ENCODE measurements at regions not wholly inside any gene's neighbourhood (a gene's known extent, or its start where the extent isn't known, plus 50 kb on each side); places are given as distances from the start of the nearest gene placed in this dataset.

DNA sequence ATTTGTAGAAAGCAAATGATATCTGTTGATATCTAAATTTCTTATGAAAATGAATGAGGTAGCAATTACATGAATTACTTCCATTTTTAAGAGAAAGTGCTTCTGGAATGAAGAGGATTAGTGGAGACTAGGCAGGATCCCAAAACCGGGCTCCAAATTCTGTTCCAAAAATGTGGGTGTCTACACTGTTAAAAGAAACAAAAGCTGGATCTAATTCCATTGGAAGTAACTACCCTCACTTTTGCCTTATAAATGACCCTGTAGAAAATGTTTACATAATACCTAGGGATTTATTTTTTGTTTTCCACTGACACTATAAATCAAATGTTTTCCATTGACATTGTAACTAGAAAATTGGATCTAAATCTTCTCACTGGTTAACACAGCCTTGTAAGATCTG lies 454.9 kb upstream of the JARID2 start:
- H3K4me3 Mint-ChIP-seq: no peak overlapping the region
- no peak overlapping the region for H3K27ac Mint-ChIP-seq
- H3K4me1 Mint-ChIP-seq: peaks cover 0 to 3% (median 3%) of the 10 kb centered on the region in 4 donors
- peaks cover 3 to 5% of the 10 kb centered on the region in 2 donors for H3K27me3 Mint-ChIP-seq
- POLR2A ChIA-PET (ENCODE audit: partially characterized antibody): no interaction called here
- Histone ChIP-seq H3K4me3 (ENCODE audit: low read length in 2 of 2) (no peak overlapping the region), H3K36me3 (ENCODE audit: insufficient read depth, low read length) (no peaks in the 10 kb centered on the region), H3K9me3 (ENCODE audit: control insufficient read depth in 1 of 2, low read length in 2 of 2) (no peaks in the 10 kb centered on the region), H3K4me1 (ENCODE audit: insufficient read depth, low read length) (no peaks in the 10 kb centered on the region), H3K27me3 (ENCODE audit: insufficient read depth, low read length) (no peaks in the 10 kb centered on the region), H3K27ac (ENCODE audit: low read depth, low read length) (no peak overlapping the region)
- intact Hi-C loops (cut with micrococcal nuclease): no loop called here
- H3K9me3 Mint-ChIP-seq: peaks cover 0 to 1% (median 0%) of the 10 kb centered on the region in 8 donors
- no peaks in the 10 kb centered on the region for H3K36me3 Mint-ChIP-seq
- CTCF ChIA-PET (ENCODE audit: partially characterized antibody): no interaction called here
- no peak for DNase-seq

GRCh38 chr6:14791526-14791925 lies 454.3 kb upstream of the JARID2 start:
- no peak overlapping the region for H3K4me3 ChIP-seq (ENCODE audit: low read length in 2 of 2)
- no peak for DNase-seq
- no peaks in the 10 kb centered on the region for H3K9me3 ChIP-seq (ENCODE audit: control insufficient read depth in 1 of 2, low read length in 2 of 2)
- H3K27ac Mint-ChIP-seq: no peak overlapping the region
- intact Hi-C loops (cut with micrococcal nuclease): no loop called here
- peaks cover 0 to 3% (median 3%) of the 10 kb centered on the region in 4 donors for H3K4me1 Mint-ChIP-seq
- ChIA-PET POLR2A (ENCODE audit: partially characterized antibody) (no interaction called here), CTCF (ENCODE audit: partially characterized antibody) (no interaction called here)
- H3K4me1 ChIP-seq (ENCODE audit: insufficient read depth, low read length): no peaks in the 10 kb centered on the region
- peaks cover 0 to 1% (median 0%) of the 10 kb centered on the region in 8 donors for H3K9me3 Mint-ChIP-seq
- H3K36me3 ChIP-seq (ENCODE audit: insufficient read depth, low read length): no peaks in the 10 kb centered on the region
- peaks cover 3 to 5% of the 10 kb centered on the region in 2 donors for H3K27me3 Mint-ChIP-seq
- H3K36me3 Mint-ChIP-seq: no peaks in the 10 kb centered on the region
- no peak overlapping the region for H3K4me3 Mint-ChIP-seq
- no peaks in the 10 kb centered on the region for H3K27me3 ChIP-seq (ENCODE audit: insufficient read depth, low read length)
- no peak overlapping the region for H3K27ac ChIP-seq (ENCODE audit: low read depth, low read length)

DNA sequence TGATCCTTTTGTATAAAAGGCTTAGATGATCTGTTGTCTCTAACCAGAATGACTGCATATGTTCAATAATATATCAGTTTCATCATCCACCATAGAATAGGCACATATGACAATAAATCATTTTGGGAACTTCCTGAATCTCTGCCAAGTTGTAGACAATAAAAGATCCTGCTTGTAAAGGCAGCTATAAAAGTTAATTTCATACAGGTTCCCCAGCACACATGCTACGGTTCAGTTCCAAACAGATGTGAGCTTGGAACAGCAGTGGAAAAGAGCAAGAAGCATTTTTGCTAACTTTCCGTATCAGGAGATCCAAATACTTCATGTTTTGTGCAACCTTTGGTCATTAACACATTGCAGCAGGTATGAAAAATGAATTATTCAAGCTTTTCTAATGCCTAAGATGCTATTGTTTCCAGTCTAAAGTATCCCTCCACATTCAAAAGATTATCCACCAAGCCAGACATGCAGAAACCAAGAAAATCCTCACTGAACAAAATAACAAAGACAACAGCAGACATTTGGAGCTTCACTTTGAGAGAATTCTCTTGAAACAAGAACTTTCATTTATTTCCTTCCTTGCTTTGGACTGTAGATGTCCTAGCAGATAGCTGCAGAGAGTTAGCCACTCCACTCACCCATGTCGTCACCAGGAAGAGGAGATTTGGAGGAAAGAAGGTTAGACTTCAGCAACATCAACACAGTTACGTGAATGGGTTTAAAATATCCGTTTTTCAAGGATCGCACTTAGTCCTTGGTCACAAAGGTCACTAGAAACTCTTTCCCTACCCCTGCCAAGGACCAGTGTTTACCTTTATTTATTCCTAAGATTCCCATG lies 453.5 kb upstream of the JARID2 start:
- Histone ChIP-seq H3K4me1 (ENCODE audit: insufficient read depth, low read length) (no peaks in the 10 kb centered on the region), H3K27ac (ENCODE audit: low read depth, low read length) (no peak overlapping the region), H3K9me3 (ENCODE audit: control insufficient read depth in 1 of 2, low read length in 2 of 2) (no peaks in the 10 kb centered on the region), H3K27me3 (ENCODE audit: insufficient read depth, low read length) (no peaks in the 10 kb centered on the region), H3K36me3 (ENCODE audit: insufficient read depth, low read length) (no peaks in the 10 kb centered on the region), H3K4me3 (ENCODE audit: low read length in 2 of 2) (no peak overlapping the region)
- POLR2A ChIA-PET (ENCODE audit: partially characterized antibody): no interaction called here
- H3K4me3 Mint-ChIP-seq: no peak overlapping the region
- CTCF ChIA-PET (ENCODE audit: partially characterized antibody): no interaction called here
- intact Hi-C loops (cut with micrococcal nuclease): no loop called here
- no peak overlapping the region for H3K27ac Mint-ChIP-seq
- peaks cover 3 to 5% of the 10 kb centered on the region in 2 donors for H3K27me3 Mint-ChIP-seq
- H3K36me3 Mint-ChIP-seq: no peaks in the 10 kb centered on the region
- peaks cover 0 to 2% (median 0%) of the 10 kb centered on the region in 4 donors for H3K4me1 Mint-ChIP-seq
- no peak for DNase-seq
- peaks cover 0 to 1% (median 0%) of the 10 kb centered on the region in 8 donors for H3K9me3 Mint-ChIP-seq

DNA sequence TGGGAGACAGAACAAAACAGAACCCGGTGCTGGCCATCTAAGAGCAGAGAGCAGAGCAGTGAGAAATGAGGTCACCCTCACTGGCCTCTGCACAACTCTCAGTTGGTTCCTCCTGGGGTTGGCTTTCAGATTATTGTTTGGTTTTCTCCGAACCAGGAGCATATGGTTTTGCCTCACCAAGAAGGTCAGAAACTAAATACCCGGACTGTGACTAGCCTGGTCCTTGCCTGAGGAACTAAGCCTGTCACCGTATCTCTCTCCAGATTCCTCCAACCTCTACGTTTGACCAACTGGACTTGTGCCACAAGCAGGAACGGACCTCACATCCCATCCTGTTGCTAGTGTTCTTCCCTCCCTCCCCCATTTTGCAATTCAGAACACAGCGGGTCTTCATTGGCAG lies 450.4 kb upstream of the JARID2 start:
- intact Hi-C loops (cut with micrococcal nuclease): no loop called here
- Histone ChIP-seq H3K27me3 (ENCODE audit: insufficient read depth, low read length) (no peaks in the 10 kb centered on the region), H3K4me1 (ENCODE audit: insufficient read depth, low read length) (no peaks in the 10 kb centered on the region), H3K36me3 (ENCODE audit: insufficient read depth, low read length) (no peaks in the 10 kb centered on the region), H3K27ac (ENCODE audit: low read depth, low read length) (no peak overlapping the region), H3K4me3 (ENCODE audit: low read length in 2 of 2) (no peak overlapping the region), H3K9me3 (ENCODE audit: control insufficient read depth in 1 of 2, low read length in 2 of 2) (no peaks in the 10 kb centered on the region)
- Mint-ChIP-seq H3K27ac (no peak overlapping the region), H3K4me1 (peaks cover 0 to 4% (median 2%) of the 10 kb centered on the region in 4 donors), H3K27me3 (peaks cover 4 to 5% of the 10 kb centered on the region in 2 donors), H3K9me3 (peaks cover 0 to 2% (median 0%) of the 10 kb centered on the region in 8 donors), H3K4me3 (no peak overlapping the region), H3K36me3 (no peaks in the 10 kb centered on the region)
- no peak for DNase-seq
- CTCF ChIA-PET (ENCODE audit: partially characterized antibody): no interaction called here
- POLR2A ChIA-PET (ENCODE audit: partially characterized antibody): no interaction called here

DNA sequence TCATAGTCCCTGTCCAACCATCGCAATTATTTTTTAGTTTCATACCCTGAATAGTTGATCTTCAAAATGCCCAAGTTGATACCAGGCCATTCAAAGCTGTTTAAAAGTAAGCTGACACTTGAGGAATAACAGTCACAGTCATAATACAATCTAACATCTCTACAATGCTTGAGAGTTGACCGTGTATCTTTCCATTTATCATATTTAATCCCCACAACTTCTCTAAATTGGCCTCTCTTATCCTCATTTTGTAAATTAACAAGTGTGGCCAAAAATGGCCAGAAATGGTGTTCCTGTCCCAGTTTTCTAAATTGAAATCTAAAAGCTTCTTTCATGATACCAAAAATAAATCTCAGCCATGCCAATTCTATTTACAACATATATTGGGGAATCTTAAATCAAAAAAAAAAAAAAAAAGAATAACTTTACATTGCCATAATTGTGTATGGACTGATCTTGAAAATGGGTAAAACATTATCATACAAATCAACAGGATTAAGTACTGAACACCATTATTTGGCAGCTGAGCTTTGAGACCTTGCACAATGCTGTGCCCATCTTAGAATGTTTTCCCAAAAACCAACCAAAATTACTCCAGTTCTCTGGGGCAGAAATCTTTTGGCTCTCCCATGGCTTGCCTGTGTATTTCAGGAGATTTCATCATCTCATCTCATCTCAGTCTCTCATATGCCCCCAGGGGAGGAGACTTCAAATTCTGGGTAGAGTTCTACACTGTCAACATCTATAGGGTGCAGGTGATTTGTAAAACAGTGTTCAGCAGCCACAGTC lies 448.7 kb upstream of the JARID2 start:
- Histone ChIP-seq H3K27me3 (ENCODE audit: insufficient read depth, low read length) (no peaks in the 10 kb centered on the region), H3K9me3 (ENCODE audit: control insufficient read depth in 1 of 2, low read length in 2 of 2) (no peaks in the 10 kb centered on the region), H3K27ac (ENCODE audit: low read depth, low read length) (no peak overlapping the region), H3K36me3 (ENCODE audit: insufficient read depth, low read length) (no peaks in the 10 kb centered on the region), H3K4me1 (ENCODE audit: insufficient read depth, low read length) (no peaks in the 10 kb centered on the region), H3K4me3 (ENCODE audit: low read length in 2 of 2) (no peak overlapping the region)
- DNase-seq: no peak
- POLR2A ChIA-PET (ENCODE audit: partially characterized antibody): interaction anchor here (0.5 kb wide), 1 partner anchor 1819 kb away, joined by 3 read pairs; no protein-coding TSS in a partner anchor
- Mint-ChIP-seq H3K27me3 (peaks cover 1 to 5% of the 10 kb centered on the region in 2 donors), H3K9me3 (peaks cover 0 to 2% (median 0%) of the 10 kb centered on the region in 8 donors), H3K27ac (no peak overlapping the region), H3K4me3 (no peak overlapping the region), H3K4me1 (peaks cover 0 to 4% (median 2%) of the 10 kb centered on the region in 4 donors), H3K36me3 (no peaks in the 10 kb centered on the region)
- intact Hi-C loops (cut with micrococcal nuclease): no loop called here
- CTCF ChIA-PET (ENCODE audit: partially characterized antibody): interaction anchor here (0.7 kb wide), 1 partner anchor 732 kb away, joined by 3 read pairs; no protein-coding TSS in a partner anchor

- peaks cover 1 to 5% of the 10 kb centered on the region in 2 donors for H3K27me3 Mint-ChIP-seq
- POLR2A ChIA-PET (ENCODE audit: partially characterized antibody): interaction anchor here (0.5 kb wide), 1 partner anchor 1818 kb away, joined by 3 read pairs; no protein-coding TSS in a partner anchor
- no peaks in the 10 kb centered on the region for H3K4me1 ChIP-seq (ENCODE audit: insufficient read depth, low read length)
Measured at GRCh38 chr6:14797875-14798593, 447.8 kb upstream of the JARID2 start.

DNA sequence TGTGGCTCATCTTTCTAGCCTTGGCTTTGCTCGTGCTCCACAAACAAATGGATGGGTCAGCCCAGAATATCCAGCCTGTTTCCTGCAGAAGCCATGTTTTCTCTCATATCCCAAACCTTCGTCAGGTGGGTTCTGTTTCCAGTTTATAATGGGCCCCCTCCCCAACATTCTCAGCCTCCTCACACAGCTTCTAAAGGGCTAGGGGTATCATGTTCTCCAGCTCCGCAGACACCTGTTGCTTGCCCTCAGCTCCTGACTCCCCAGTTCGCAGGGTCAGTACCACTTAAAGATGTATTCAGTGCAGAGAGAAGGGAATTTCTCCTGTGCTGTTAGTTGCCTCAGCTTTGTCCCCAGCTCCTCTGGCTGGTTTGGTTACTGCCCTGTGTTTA lies 447.3 kb upstream of the JARID2 start:
- CTCF ChIA-PET (ENCODE audit: partially characterized antibody): no interaction called here
- Mint-ChIP-seq H3K36me3 (no peaks in the 10 kb centered on the region), H3K27ac (no peak overlapping the region)

More at GRCh38 chr6:14797875-14798593, 447.8 kb upstream of the JARID2 start:
- CTCF ChIA-PET (ENCODE audit: partially characterized antibody): no interaction called here
- intact Hi-C loops (cut with micrococcal nuclease): no loop called here
- no peak for DNase-seq
- peak overlapping the region in 1 of 7 donors; percentile 63 for H3K27ac Mint-ChIP-seq
- H3K9me3 Mint-ChIP-seq: peaks cover 0 to 2% (median 0%) of the 10 kb centered on the region in 8 donors
- H3K4me3 Mint-ChIP-seq: no peak overlapping the region
- no peaks in the 10 kb centered on the region for H3K27me3 ChIP-seq (ENCODE audit: insufficient read depth, low read length)
- no peak overlapping the region for H3K27ac ChIP-seq (ENCODE audit: low read depth, low read length)
- H3K36me3 Mint-ChIP-seq: no peaks in the 10 kb centered on the region
- no peak overlapping the region for H3K4me3 ChIP-seq (ENCODE audit: low read length in 2 of 2)
- H3K4me1 Mint-ChIP-seq: peaks cover 0 to 4% (median 2%) of the 10 kb centered on the region in 4 donors
- H3K9me3 ChIP-seq (ENCODE audit: control insufficient read depth in 1 of 2, low read length in 2 of 2): no peaks in the 10 kb centered on the region
- no peaks in the 10 kb centered on the region for H3K36me3 ChIP-seq (ENCODE audit: insufficient read depth, low read length)

More for the DNA sequence above, 447.3 kb upstream of the JARID2 start:
- no peaks in the 10 kb centered on the region for H3K9me3 ChIP-seq (ENCODE audit: control insufficient read depth in 1 of 2, low read length in 2 of 2)
- no peaks in the 10 kb centered on the region for H3K27me3 ChIP-seq (ENCODE audit: insufficient read depth, low read length)
- no peaks in the 10 kb centered on the region for H3K36me3 ChIP-seq (ENCODE audit: insufficient read depth, low read length)
- H3K4me1 Mint-ChIP-seq: peaks cover 0 to 4% (median 2%) of the 10 kb centered on the region in 4 donors
- H3K4me1 ChIP-seq (ENCODE audit: insufficient read depth, low read length): no peaks in the 10 kb centered on the region
- POLR2A ChIA-PET (ENCODE audit: partially characterized antibody): no interaction called here
- peaks cover 1 to 5% of the 10 kb centered on the region in 2 donors for H3K27me3 Mint-ChIP-seq
- no peak overlapping the region for H3K27ac ChIP-seq (ENCODE audit: low read depth, low read length)
- intact Hi-C loops (cut with micrococcal nuclease): no loop called here
- DNase-seq: no peak
- H3K4me3 ChIP-seq (ENCODE audit: low read length in 2 of 2): no peak overlapping the region
- H3K4me3 Mint-ChIP-seq: no peak overlapping the region
- peaks cover 0 to 2% (median 0%) of the 10 kb centered on the region in 8 donors for H3K9me3 Mint-ChIP-seq
